AG04449 (cell line): ENCODE measurements at regions not wholly inside any gene's neighbourhood (a gene's known extent, or its start where the extent isn't known, plus 50 kb on each side); places are given as distances from the start of the nearest gene placed in this dataset.

Experiments used
- CTCF ChIA-PET: fragments of 350-600 bp; formaldehyde crosslinking; extraction: SDS; loops from one replicate; lab custom pipeline; 2021; ENCODE audit warnings: antibody characterized with exemption; lab: Yijun Ruan, JAX
- POLR2A ChIA-PET: fragments of 400-600, 350-600 bp; formaldehyde crosslinking; extraction: SDS; loops from one replicate; lab custom pipeline; 2020; ENCODE audit warnings: antibody characterized with exemption, inconsistent platforms; lab: Yijun Ruan, JAX
- DNase-seq: peaks from one replicate; pipeline ENCODE4 v3.0.0-alpha.2; 2010; ENCODE audit warnings: low read depth, low spot score
- H3K4me3 ChIP-seq: 2 replicates; pipeline ENCODE4 v1.5.1; 2011; ENCODE audit warnings: low read depth, mild to moderate bottlenecking, control low read depth, low read length
- TF ChIP-seq, protein P1 (sequence below): IDR thresholded peaks from one replicate; pipeline ENCODE4 v1.5.1; 2011; ENCODE audit warnings: mild to moderate bottlenecking, moderate library complexity, low read length, control low read depth, inconsistent platforms; ENCODE audit not compliant: insufficient read depth; ENCODE audit errors: missing control alignments

DNA sequence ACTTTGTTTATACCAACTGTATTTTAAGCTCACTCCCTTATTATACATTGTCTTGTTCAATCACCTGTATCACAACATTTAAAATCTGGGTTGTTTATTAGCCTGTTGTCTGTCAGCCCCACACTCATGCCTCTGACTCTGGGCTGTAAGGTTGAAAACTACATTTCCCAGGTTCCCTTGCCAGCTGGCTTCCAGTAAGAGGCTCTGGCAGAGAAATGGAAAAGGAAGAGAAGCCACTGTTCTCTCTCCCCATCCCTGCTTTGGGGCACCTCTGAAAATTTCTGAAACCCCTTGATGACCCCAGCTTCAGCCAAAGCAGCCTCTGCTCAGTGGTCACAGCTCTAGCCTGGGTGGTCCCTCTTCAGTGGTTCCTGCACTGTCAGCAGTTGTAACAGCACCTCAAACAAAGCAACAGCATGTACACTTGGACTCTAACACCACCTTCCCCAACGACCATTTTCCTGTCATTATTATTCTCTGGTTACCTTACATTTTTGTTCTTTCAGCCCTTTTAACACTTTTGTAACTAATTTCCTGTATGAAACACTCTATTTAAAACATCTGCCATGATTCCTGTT, 108.9 kb upstream of the LGALSL start:
- no peak overlapping the region for H3K4me3 ChIP-seq
- CTCF ChIA-PET: interaction anchor here (1.5 to 11.8 kb wide), 2 partner anchors 8 to 14 kb away, joined by 3 to 103 read pairs; no protein-coding TSS in a partner anchor
- TF ChIP-seq, protein P1, sequence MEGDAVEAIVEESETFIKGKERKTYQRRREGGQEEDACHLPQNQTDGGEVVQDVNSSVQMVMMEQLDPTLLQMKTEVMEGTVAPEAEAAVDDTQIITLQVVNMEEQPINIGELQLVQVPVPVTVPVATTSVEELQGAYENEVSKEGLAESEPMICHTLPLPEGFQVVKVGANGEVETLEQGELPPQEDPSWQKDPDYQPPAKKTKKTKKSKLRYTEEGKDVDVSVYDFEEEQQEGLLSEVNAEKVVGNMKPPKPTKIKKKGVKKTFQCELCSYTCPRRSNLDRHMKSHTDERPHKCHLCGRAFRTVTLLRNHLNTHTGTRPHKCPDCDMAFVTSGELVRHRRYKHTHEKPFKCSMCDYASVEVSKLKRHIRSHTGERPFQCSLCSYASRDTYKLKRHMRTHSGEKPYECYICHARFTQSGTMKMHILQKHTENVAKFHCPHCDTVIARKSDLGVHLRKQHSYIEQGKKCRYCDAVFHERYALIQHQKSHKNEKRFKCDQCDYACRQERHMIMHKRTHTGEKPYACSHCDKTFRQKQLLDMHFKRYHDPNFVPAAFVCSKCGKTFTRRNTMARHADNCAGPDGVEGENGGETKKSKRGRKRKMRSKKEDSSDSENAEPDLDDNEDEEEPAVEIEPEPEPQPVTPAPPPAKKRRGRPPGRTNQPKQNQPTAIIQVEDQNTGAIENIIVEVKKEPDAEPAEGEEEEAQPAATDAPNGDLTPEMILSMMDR: no peak
- no peak for DNase-seq
- POLR2A ChIA-PET: no interaction called here

DNA sequence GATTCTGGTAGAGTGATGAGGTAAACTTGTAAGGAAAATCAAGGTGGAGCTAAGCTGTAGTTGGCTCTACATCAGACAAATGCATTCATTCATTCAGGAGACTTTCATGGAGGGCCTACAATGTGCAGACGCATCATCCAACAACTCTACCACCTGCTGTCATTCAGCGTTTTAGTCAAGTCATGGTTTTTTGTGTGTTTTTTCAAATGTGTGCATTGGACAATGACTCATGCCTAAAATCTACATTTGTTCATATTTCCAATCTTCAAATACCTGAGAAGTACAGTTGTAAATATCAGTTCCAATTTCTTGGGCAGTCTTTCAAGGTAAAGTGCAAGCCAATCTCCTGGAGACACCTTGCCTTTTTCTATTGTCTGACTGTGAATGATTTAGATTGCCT, 108.0 kb upstream of the LGALSL start:
- DNase-seq: no peak
- CTCF ChIA-PET: interaction anchor here (1.0 to 11.8 kb wide), 3 partner anchors 9 to 139 kb away, joined by 3 to 103 read pairs (median 3); no protein-coding TSS in a partner anchor
- TF ChIP-seq, protein P1: no peak
- H3K4me3 ChIP-seq: no peak overlapping the region
- POLR2A ChIA-PET: no interaction called here

DNA sequence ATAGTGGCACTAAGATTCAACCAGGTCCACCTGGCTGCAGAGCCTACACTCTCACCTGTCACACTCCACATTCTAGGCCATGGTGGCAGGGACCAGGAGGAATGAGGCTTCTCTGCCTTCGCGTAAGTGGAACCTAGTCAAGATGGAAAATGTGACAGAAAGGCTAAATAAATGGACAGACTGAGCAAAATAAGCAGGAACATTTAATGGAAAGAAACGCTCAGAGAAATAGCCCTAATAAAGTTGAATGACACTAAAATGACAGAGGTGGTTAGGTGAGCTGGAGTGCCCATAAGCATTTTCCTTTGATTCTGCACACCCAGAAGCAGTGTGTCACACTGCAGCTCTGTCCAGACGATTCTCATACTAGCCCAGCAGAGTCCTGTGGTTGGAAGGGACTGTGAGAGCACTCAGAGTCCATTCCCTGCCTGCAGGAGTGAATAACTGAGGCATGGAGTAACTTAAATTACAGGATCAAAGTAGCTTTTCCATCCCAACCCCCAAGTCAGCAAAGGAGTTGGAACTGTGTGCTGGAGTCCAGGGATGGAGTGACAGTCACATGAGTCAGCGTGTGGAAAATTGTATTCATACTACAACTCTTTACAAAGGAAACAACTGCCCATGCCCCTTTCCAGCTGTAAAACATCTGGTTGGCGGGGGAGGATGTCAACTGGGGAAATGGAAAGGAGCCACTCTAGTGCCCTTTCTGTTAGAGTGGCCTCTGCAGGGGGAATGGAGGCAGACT, 105.4 kb upstream of the LGALSL start:
- DNase-seq: no peak
- CTCF ChIA-PET: interaction anchor here (1.4 to 11.8 kb wide), 4 partner anchors 17 to 175 kb away, joined by 3 to 103 read pairs (median 7); no protein-coding TSS in a partner anchor
- TF ChIP-seq, protein P1: no peak
- POLR2A ChIA-PET: no interaction called here
- no peak overlapping the region for H3K4me3 ChIP-seq

DNA sequence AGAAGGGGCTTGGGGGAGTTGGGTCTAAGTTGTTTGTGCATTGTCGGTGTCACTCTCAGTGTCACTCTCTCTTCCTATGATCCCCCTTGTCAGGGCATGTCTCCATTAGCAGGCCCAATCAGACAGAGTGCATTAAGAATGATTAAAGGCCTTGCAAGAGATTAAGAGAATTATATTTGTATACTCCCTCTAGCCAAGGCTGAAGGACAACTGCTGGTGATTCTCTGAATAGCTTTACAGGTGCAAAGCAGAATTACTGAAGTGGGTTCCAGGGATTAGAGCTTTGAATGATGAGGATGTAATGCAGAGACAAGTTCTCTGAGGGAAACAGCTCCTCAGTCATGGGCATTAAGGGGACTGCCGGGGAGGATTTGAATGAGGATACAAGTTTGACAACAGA, 104.8 kb upstream of the LGALSL start:
- no peak overlapping the region for H3K4me3 ChIP-seq
- TF ChIP-seq, protein P1: no peak
- ChIA-PET POLR2A (no interaction called here), CTCF (interaction anchor here (1.2 to 11.8 kb wide), 5 partner anchors 10 to 174 kb away, joined by 3 to 103 read pairs (median 5); no protein-coding TSS in a partner anchor)
- no peak for DNase-seq

DNA sequence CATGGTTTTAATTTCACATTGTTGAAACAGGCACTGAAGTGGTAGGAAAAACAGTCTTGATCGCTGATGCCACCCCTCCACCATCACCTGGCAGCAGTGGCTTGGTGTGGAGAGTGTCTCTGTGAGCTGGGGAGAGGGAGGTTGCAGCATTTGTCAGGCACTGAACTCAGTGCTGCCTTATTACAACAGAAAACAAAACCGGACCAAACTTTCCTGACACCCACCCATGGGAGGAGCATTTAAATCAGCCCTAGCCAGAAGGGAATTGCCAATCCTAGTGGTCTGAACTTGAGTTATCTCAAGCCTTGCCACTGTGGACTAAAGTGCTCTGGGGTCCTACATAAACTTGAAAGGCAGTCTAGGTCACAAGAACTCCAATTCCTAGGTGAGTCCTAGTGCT, 103.0 kb upstream of the LGALSL start:
- no peak for DNase-seq
- ChIA-PET POLR2A (no interaction called here), CTCF (interaction anchor here (1.1 to 1.5 kb wide), 2 partner anchors 19 to 20 kb away, joined by 3 to 6 read pairs; no protein-coding TSS in a partner anchor)
- TF ChIP-seq, protein P1: no peak
- H3K4me3 ChIP-seq: no peak overlapping the region

DNA sequence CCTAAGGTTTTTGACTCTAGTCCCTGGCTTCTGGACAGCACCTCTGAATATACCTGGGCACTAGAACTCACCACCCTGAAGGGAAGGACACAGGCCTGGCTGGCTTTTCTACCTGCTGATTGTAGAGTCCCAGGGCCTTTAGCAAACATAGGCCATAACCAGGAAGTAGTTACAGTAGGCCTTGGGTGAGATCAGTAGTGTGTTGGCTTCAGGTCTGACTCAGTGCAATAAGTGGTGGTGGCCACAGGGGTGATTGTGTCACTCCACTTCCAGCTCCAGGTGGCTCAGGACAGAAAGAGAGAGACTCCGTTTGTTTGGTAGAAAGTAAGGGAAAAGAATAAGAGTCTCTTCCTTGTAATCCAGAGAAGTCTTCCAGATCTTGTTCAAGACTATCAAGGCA, 101.7 kb upstream of the LGALSL start:
- CTCF ChIA-PET: interaction anchor here (1.5 kb wide), 1 partner anchor 22 kb away, joined by 6 read pairs; no protein-coding TSS in a partner anchor
- H3K4me3 ChIP-seq: no peak overlapping the region
- TF ChIP-seq, protein P1: no peak
- no peak for DNase-seq
- POLR2A ChIA-PET: no interaction called here
